Loucy (cell line): ENCODE measurements at regions not wholly inside any gene's neighbourhood (a gene's known extent, or its start where the extent isn't known, plus 50 kb on each side); places are given as distances from the start of the nearest gene placed in this dataset.
A peak's percentile ranks its signal among the peaks of the same experiment; 100 is the strongest.

Experiments used
- H2AFZ ChIP-seq: fragments of 200-600 bp; sonication (generic); 2 replicates; pipeline ENCODE4 v1.6.0; 2016; ENCODE audit warnings: antibody characterized with exemption, mild to moderate bottlenecking, low read length, moderate library complexity
- H3F3A ChIP-seq: fragments of 200-600 bp; 2 replicates; pipeline ENCODE4 v1.6.0; 2016; ENCODE audit warnings: antibody characterized with exemption, low read depth, mild to moderate bottlenecking
- H3K27me3 ChIP-seq: fragments of 200-600 bp; sonication (generic); 2 replicates; pipeline ENCODE4 v1.6.1; 2014; ENCODE audit warnings: low read length, mild to moderate bottlenecking; ENCODE audit not compliant: insufficient read depth, poor library complexity, severe bottlenecking
- H3K36me3 ChIP-seq: fragments of 200-600 bp; sonication (generic); 2 replicates; pipeline ENCODE4 v1.6.1; 2016; ENCODE audit warnings: low read length; ENCODE audit not compliant: insufficient read depth
- H3K4me1 ChIP-seq: fragments of 200-600 bp; sonication (generic); 2 replicates; pipeline ENCODE4 v1.5.1; 2014; ENCODE audit warnings: low read length, mild to moderate bottlenecking; ENCODE audit not compliant: insufficient read depth, poor library complexity, severe bottlenecking
- H3K4me2 ChIP-seq: fragments of 200-600 bp; sonication (generic); 2 replicates; pipeline ENCODE4 v1.6.0; 2014; ENCODE audit warnings: antibody characterized with exemption, low read length, low read depth, mild to moderate bottlenecking; ENCODE audit not compliant: poor library complexity, severe bottlenecking
- H3K4me3 ChIP-seq: fragments of 200-600 bp; sonication (generic); 2 replicates; pipeline ENCODE4 v1.5.1; 2014; ENCODE audit warnings: low read length, mild to moderate bottlenecking, mixed read lengths; ENCODE audit not compliant: poor library complexity, severe bottlenecking
- H3K79me2 ChIP-seq: fragments of 200-600 bp; sonication (generic); 2 replicates; pipeline ENCODE4 v1.6.1; 2014; ENCODE audit warnings: low read length; ENCODE audit not compliant: insufficient read depth
- H3K9ac ChIP-seq: fragments of 200-600 bp; sonication (generic); 2 replicates; pipeline ENCODE4 v1.6.0; 2014; ENCODE audit warnings: mild to moderate bottlenecking, low read depth, low read length, moderate library complexity; ENCODE audit not compliant: poor library complexity, severe bottlenecking
- H3K9me2 ChIP-seq: fragments of 200-600 bp; sonication (generic); replicated peaks from 2 replicates; pipeline ENCODE4 v1.6.1; 2016; ENCODE audit warnings: low read depth, low read length, mixed read lengths
- H3K9me3 ChIP-seq: fragments of 200-600 bp; sonication (generic); 2 replicates; pipeline ENCODE4 v1.6.1; 2014; ENCODE audit warnings: mild to moderate bottlenecking, antibody characterized with exemption, low read length, low read depth; ENCODE audit not compliant: insufficient read depth
- H4K20me1 ChIP-seq: fragments of 200-600 bp; sonication (generic); 2 replicates; pipeline ENCODE4 v1.6.0; 2014; ENCODE audit warnings: antibody characterized with exemption, low read length, mild to moderate bottlenecking; ENCODE audit not compliant: insufficient read depth, poor library complexity, severe bottlenecking
- CTCF ChIP-seq: fragments of 200-600 bp; sonication (generic); conservative IDR thresholded peaks from 2 replicates; pipeline ENCODE4 v1.5.1; 2014; ENCODE audit warnings: mild to moderate bottlenecking, antibody characterized with exemption, low read length
- EZH2phosphoT487 ChIP-seq: fragments of 200-600 bp; IDR thresholded peaks from 2 replicates; pipeline ENCODE4 v1.6.1; 2018; ENCODE audit warnings: antibody characterized with exemption, mild to moderate bottlenecking, moderate library complexity, borderline replicate concordance

DNA sequence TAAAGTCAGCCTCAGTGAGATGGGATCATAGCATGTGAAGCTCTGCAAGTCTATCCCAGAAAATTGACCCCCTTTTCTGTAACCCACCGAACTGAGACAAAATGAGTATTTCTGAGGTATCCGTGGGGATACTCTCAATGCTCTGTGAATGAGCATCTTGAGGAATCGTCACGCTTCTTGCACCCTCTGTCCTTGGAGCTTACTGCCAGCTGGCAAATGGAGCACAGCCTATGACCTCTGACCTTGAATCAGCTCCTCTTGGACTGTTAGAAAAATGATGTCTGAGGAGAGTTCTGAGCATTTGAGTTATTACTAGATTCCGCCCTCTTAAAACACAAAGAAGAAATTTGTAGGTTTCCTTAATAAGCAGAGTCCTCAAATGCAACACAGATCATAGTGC lies 342.1 kb downstream of the ZFHX3 start:
- Histone ChIP-seq H3K4me3 (no peak overlapping the region), H3K9me3 (peaks cover 5% of the 10 kb centered on the region; the same call in 1 of the 2 replicates), H3K27me3 (no peaks in the 10 kb centered on the region), H4K20me1 (no peaks in the 10 kb centered on the region), H2AFZ (0 out of 2 replicates have a peak overlapping the region, but pooled peaks have one; percentile 33), H3K9ac (no peak overlapping the region), H3K4me2 (no peak overlapping the region), H3K9me2 (no peaks in the 10 kb centered on the region), H3K36me3 (no peaks in the 10 kb centered on the region), H3K79me2 (no peaks in the 10 kb centered on the region), H3F3A (no peaks in the 10 kb centered on the region; the same call in 1 of the 2 replicates), H3K4me1 (no peaks in the 10 kb centered on the region)
- TF ChIP-seq EZH2phosphoT487 (no peak), CTCF (no peak)

- Histone ChIP-seq H3K9me2 (no peaks in the 10 kb centered on the region), H3K9ac (no peak overlapping the region), H3K79me2 (no peaks in the 10 kb centered on the region), H3K4me2 (no peak overlapping the region), H3K36me3 (no peaks in the 10 kb centered on the region), H2AFZ (no peak overlapping the region), H4K20me1 (no peaks in the 10 kb centered on the region), H3K4me1 (no peaks in the 10 kb centered on the region), H3K27me3 (no peaks in the 10 kb centered on the region), H3K4me3 (no peak overlapping the region), H3F3A (no peaks in the 10 kb centered on the region; the same call in 1 of the 2 replicates), H3K9me3 (no peaks in the 10 kb centered on the region; the same call in 1 of the 2 replicates)
- TF ChIP-seq EZH2phosphoT487 (no peak), CTCF (no peak)
Observed at GRCh38 chr16:72704746-72705372, 343.1 kb downstream of the ZFHX3 start.

DNA sequence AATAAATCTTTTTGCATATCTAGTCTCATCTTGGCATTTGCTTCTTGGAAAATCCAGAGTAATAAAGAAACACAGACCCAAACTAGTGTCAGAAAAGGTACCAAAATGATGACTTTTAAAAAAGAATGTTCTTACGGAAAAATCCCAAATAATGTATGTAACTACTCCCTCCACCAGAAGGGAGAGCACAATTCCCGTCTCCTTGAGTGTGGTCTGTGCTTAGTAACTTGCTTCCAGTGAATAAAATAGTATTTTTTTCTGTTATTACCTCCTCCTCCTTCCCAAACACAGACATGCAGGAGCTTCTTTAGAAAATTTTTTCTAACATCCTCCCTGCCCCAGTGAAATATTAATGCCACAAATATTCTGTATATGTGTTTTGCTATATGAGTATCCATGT lies 358.1 kb downstream of the ZFHX3 start:
- Histone ChIP-seq H3K4me1 (no peaks in the 10 kb centered on the region), H4K20me1 (no peaks in the 10 kb centered on the region), H3K36me3 (no peaks in the 10 kb centered on the region), H3F3A (no peaks in the 10 kb centered on the region), H3K79me2 (no peaks in the 10 kb centered on the region), H3K9ac (no peak overlapping the region), H3K27me3 (no peaks in the 10 kb centered on the region), H3K9me2 (no peaks in the 10 kb centered on the region), H3K9me3 (no peaks in the 10 kb centered on the region), H2AFZ (no peak overlapping the region), H3K4me2 (no peak overlapping the region), H3K4me3 (no peak overlapping the region)
- TF ChIP-seq CTCF (no peak), EZH2phosphoT487 (no peak)
